Keratinocyte (primary cell): ENCODE measurements at regions not wholly inside any gene's neighbourhood (a gene's known extent, or its start where the extent isn't known, plus 50 kb on each side); places are given as distances from the start of the nearest gene placed in this dataset.

Source experiments
- EZH2 ChIP-seq: IDR thresholded peaks from one replicate; pipeline ENCODE4 v1.6.1; 2012; ENCODE audit warnings: inconsistent platforms, mild to moderate bottlenecking, low read length, moderate library complexity
- TF ChIP-seq, protein P1 (sequence below), 3 experiments: IDR thresholded peaks in 1 of 3; conservative IDR thresholded peaks in 1 of 3; optimal IDR thresholded peaks in 1 of 3; 2 replicates in 2 of 3; 3 replicates in 1 of 3; pipeline versions ENCODE3 to v1.5.1; 2011; ENCODE audit warnings: low read length in 3 of 3, mild to moderate bottlenecking in 3 of 3, moderate library complexity in 2 of 3, control low read depth in 1 of 3, inconsistent platforms in 1 of 3; ENCODE audit not compliant: insufficient read depth in 2 of 3; ENCODE audit errors: extremely low read depth in 1 of 3

DNA sequence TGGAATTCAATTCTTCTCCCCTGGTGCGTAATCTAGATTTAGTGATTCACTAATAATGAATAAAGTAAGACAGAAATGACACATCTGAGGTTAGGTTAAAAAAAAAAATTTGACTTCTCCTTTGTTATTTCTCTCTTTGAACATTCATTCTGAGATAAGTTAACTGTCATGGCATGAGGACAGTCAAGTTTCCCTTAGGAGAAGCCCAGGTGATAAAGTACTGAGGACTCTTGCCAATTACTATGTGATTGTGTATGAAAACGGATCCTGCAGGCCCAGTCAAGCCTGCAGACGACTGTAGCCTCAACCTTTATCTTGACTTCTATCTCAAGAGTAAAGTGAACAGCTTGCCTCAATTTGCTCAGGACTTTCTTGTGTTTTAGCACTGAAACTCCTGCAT lies 293.2 kb downstream of the PRR32 start:
- TF ChIP-seq, protein P1, sequence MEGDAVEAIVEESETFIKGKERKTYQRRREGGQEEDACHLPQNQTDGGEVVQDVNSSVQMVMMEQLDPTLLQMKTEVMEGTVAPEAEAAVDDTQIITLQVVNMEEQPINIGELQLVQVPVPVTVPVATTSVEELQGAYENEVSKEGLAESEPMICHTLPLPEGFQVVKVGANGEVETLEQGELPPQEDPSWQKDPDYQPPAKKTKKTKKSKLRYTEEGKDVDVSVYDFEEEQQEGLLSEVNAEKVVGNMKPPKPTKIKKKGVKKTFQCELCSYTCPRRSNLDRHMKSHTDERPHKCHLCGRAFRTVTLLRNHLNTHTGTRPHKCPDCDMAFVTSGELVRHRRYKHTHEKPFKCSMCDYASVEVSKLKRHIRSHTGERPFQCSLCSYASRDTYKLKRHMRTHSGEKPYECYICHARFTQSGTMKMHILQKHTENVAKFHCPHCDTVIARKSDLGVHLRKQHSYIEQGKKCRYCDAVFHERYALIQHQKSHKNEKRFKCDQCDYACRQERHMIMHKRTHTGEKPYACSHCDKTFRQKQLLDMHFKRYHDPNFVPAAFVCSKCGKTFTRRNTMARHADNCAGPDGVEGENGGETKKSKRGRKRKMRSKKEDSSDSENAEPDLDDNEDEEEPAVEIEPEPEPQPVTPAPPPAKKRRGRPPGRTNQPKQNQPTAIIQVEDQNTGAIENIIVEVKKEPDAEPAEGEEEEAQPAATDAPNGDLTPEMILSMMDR (optimal IDR thresholded peaks at IDR 0.05 in 1 of 3, IDR thresholded peaks at IDR 0.05 in 1 of 3, conservative IDR thresholded peaks at IDR 0.05 in 1 of 3; ENCODE audit: extremely low read depth in 1 of 3, insufficient read depth in 2 of 3, low read length in 3 of 3): no peak
- TF ChIP-seq EZH2: no peak
